ENCODE measurements at regions not wholly inside any gene's neighbourhood (a gene's known extent, or its start where the extent isn't known, plus 50 kb on each side); places are given as distances from the start of the nearest gene placed in this dataset.
"Not testable (repeated sequence)": the region's sequence is repeated elsewhere in the genome, so short reads cannot be mapped to it uniquely, and the experiment has no call there.

DNA sequence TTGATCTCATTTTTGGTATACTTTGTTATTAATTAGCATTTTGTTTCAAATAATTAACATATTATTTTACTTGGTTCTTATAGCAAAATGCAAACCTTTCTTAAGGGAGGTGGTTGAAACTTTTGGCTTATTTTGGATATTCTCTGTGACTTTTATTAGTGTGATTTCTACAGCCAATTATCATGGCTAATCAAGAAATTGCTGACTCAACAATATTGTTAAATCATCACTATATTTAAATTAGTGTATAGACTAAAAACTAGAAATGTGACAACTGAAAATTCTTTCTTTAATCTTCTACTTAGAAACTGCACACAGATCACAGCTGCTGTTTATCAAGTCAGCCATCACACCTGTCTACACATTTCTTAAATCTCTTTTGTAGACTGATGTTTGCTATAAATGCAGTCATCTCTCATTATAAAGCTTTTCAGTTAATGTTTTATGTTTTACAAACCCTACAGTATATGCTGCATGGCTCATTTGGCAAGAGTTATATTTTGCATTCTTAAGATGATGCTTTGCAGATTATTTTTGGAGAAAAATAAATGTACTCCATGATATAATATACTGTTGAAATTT, 389.8 kb upstream of the PCDH10 start:
- Mint-ChIP-seq H3K4me3 (no peak overlapping the region), H3K4me1 (no peaks in the 10 kb centered on the region), H3K27me3 (no peaks in the 10 kb centered on the region), H3K36me3 (ENCODE audit: low read depth) (no peaks in the 10 kb centered on the region), H3K27ac (no peak overlapping the region)
- ATAC-seq (no peak), DNase-seq (no peak)
- peaks cover 3% of the 10 kb centered on the region for H3K9me3 ChIP-seq (ENCODE audit: control insufficient read depth, low read length, poor library complexity, severe bottlenecking)

GRCh38 chr4:132763465-132763864, 385.6 kb upstream of the PCDH10 start:
- DNase-seq, result no peak

GRCh38 chr4:132767901-132768300, 381.2 kb upstream of the PCDH10 start:
- no peak for DNase-seq
- Mint-ChIP-seq H3K36me3 (ENCODE audit: low read depth) (no peaks in the 10 kb centered on the region), H3K27ac (no peak overlapping the region), H3K4me1 (no peaks in the 10 kb centered on the region), H3K4me3 (no peak overlapping the region), H3K27me3 (no peaks in the 10 kb centered on the region)
- no peak for ATAC-seq
- no peaks in the 10 kb centered on the region for H3K9me3 ChIP-seq (ENCODE audit: control insufficient read depth, low read length, poor library complexity, severe bottlenecking)

More at GRCh38 chr4:132763465-132763864, 385.6 kb upstream of the PCDH10 start:
- H3K9me3 ChIP-seq (ENCODE audit: control insufficient read depth, low read length, poor library complexity, severe bottlenecking), result no peaks in the 10 kb centered on the region
- Mint-ChIP-seq H3K4me3 (no peak overlapping the region), H3K36me3 (ENCODE audit: low read depth) (no peaks in the 10 kb centered on the region), H3K27me3 (no peaks in the 10 kb centered on the region), H3K4me1 (no peaks in the 10 kb centered on the region), H3K27ac (no peak overlapping the region)
- ATAC-seq, result no peak

DNA sequence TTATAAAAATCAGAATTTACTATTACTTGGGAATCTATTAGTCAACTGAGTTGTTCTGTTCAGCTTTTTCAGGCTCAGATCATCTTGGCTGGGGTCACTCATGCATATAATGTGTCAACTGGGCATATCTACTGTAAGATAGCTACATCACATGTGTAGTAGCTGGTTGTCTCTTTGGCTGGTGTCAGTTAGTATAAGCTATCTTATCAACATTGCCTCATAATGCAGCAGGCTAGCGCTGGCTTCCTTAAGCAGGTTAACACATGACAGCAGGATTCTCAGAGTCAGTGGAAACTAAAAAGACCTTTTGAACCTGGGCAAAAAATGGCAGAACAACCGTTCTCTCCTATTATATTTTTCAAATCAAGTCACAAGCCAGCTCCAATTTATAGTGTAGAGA, 378.3 kb upstream of the PCDH10 start:
- no peak for DNase-seq
- H3K36me3 Mint-ChIP-seq (ENCODE audit: low read depth), result no peaks in the 10 kb centered on the region
- no peak overlapping the region for H3K27ac Mint-ChIP-seq
- ATAC-seq, result no peak
- H3K9me3 ChIP-seq (ENCODE audit: control insufficient read depth, low read length, poor library complexity, severe bottlenecking), result no peaks in the 10 kb centered on the region
- no peaks in the 10 kb centered on the region for H3K4me1 Mint-ChIP-seq
- no peak overlapping the region for H3K4me3 Mint-ChIP-seq
- no peaks in the 10 kb centered on the region for H3K27me3 Mint-ChIP-seq

DNA sequence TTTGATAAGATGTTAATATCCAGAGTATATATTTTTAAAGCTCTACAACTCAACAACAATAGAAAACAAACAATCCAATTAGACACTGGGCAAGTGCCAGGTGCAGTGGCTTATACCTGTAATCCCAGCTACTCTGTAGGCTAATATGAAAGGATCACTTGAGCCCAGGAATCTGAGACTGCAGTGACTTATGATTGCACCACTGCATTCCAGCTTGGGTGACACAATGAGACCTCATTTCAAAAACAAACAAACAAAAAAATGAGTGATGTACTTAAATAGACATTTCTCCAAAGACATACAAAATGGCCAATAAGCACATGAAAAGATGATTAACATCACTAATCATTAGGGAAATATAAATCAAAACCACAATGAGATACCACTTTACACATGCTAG, 356.8 kb upstream of the PCDH10 start:
- no peaks in the 10 kb centered on the region for H3K27me3 Mint-ChIP-seq
- DNase-seq (no peak), ATAC-seq (no peak)
- H3K36me3 Mint-ChIP-seq (ENCODE audit: low read depth), result no peaks in the 10 kb centered on the region
- no peak overlapping the region for H3K4me3 Mint-ChIP-seq
- no peak overlapping the region for H3K27ac Mint-ChIP-seq
- H3K9me3 ChIP-seq (ENCODE audit: control insufficient read depth, low read length, poor library complexity, severe bottlenecking), result no peaks in the 10 kb centered on the region
- no peaks in the 10 kb centered on the region for H3K4me1 Mint-ChIP-seq

DNA sequence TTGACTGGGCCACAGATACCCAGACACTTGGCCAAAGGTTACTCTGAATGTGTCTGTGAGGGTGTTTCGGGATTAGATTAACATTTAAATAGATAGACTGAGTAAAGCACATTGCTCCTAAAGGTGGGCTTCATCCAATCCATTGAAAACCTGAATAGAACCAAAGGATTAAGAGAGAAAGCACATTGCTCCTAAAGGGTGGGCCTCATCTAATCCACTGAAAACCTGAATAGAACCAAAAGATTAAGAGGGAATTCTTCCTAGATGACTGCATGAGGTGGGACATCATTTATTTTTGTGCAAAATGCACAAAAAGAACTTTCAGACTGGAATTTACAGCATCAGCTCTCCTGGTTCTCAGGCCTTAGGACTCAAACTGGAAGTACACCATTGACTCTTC, 351.2 kb upstream of the PCDH10 start:
- no peaks in the 10 kb centered on the region for H3K9me3 ChIP-seq (ENCODE audit: control insufficient read depth, low read length, poor library complexity, severe bottlenecking)
- H3K36me3 Mint-ChIP-seq (ENCODE audit: low read depth), result no peaks in the 10 kb centered on the region
- H3K4me1 Mint-ChIP-seq, result no peaks in the 10 kb centered on the region
- no peak for ATAC-seq
- no peak overlapping the region for H3K27ac Mint-ChIP-seq
- H3K27me3 Mint-ChIP-seq, result no peaks in the 10 kb centered on the region
- no peak for DNase-seq
- H3K4me3 Mint-ChIP-seq, result no peak overlapping the region

GRCh38 chr4:132809298-132810032, 339.6 kb upstream of the PCDH10 start:
- Mint-ChIP-seq H3K36me3 (ENCODE audit: low read depth) (no peaks in the 10 kb centered on the region), H3K27me3 (no peaks in the 10 kb centered on the region), H3K4me3 (no peak overlapping the region), H3K27ac (no peak overlapping the region), H3K4me1 (no peaks in the 10 kb centered on the region)
- ATAC-seq, result no peak
- DNase-seq, result no peak
- no peaks in the 10 kb centered on the region for H3K9me3 ChIP-seq (ENCODE audit: control insufficient read depth, low read length, poor library complexity, severe bottlenecking)

DNA sequence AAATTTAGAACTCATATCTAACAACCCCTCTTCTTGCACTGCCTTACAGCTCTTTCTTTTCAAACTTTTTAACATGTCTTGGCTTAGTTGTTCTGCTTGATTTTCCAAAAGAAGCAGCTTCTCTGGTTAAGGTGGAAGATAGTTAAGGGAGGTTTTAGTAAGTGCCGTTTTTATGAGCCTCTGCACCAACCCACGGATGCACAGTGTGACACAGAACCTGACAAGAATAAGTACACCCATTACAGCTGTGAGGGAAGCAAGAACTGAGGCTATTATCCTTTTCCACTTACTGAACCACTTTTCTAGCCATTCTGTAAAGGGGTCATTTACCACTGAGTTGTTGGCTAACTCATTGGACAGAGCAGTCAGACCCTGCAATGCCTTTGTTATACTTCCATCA, 336.0 kb upstream of the PCDH10 start:
- not testable (repeated sequence) for H3K27ac Mint-ChIP-seq; DNase-seq; H3K4me1 Mint-ChIP-seq; H3K9me3 ChIP-seq (ENCODE audit: control insufficient read depth, low read length, poor library complexity, severe bottlenecking); H3K27me3 Mint-ChIP-seq; H3K36me3 Mint-ChIP-seq (ENCODE audit: low read depth); ATAC-seq; H3K4me3 Mint-ChIP-seq

DNA sequence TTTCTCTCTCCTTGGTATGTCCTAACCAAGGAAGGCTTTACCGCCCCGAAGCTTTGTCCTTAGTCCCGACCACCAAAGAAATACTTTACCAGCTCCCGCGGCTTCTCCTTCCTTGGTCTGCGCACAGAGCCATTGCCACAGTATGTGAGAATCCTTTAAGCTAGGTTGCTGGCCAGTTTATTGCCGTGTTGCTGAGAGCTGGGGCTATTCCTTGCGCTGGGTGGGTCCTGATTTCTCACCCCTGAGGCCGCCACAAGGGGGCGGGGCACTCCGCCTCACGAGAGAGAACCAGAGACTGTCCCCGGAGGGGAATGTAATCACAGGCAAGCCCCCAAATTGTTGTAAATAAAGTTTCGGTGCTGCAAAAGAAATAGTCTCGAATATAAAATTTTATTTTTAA, 331.0 kb upstream of the PCDH10 start:
- Mint-ChIP-seq H3K27me3 (no peaks in the 10 kb centered on the region), H3K4me1 (no peaks in the 10 kb centered on the region), H3K27ac (no peak overlapping the region), H3K4me3 (no peak overlapping the region), H3K36me3 (ENCODE audit: low read depth) (peaks cover 3% of the 10 kb centered on the region)
- no peaks in the 10 kb centered on the region for H3K9me3 ChIP-seq (ENCODE audit: control insufficient read depth, low read length, poor library complexity, severe bottlenecking)
- no peak for DNase-seq
- no peak for ATAC-seq

- no peak for DNase-seq
- no peaks in the 10 kb centered on the region for H3K9me3 ChIP-seq (ENCODE audit: control insufficient read depth, low read length, poor library complexity, severe bottlenecking)
- H3K36me3 Mint-ChIP-seq (ENCODE audit: low read depth), result no peaks in the 10 kb centered on the region
- H3K27me3 Mint-ChIP-seq, result no peaks in the 10 kb centered on the region
- H3K4me3 Mint-ChIP-seq, result no peak overlapping the region
- H3K4me1 Mint-ChIP-seq, result no peaks in the 10 kb centered on the region
- no peak overlapping the region for H3K27ac Mint-ChIP-seq
- ATAC-seq, result no peak
These were observed 325.7 kb upstream of the PCDH10 start for GRCh38 chr4:132823419-132823818.

GRCh38 chr4:132824761-132825160, 324.3 kb upstream of the PCDH10 start:
- ATAC-seq (no peak), DNase-seq (no peak)
- no peak overlapping the region for H3K4me3 Mint-ChIP-seq
- H3K36me3 Mint-ChIP-seq (ENCODE audit: low read depth), result no peaks in the 10 kb centered on the region
- no peaks in the 10 kb centered on the region for H3K27me3 Mint-ChIP-seq
- no peaks in the 10 kb centered on the region for H3K4me1 Mint-ChIP-seq
- H3K9me3 ChIP-seq (ENCODE audit: control insufficient read depth, low read length, poor library complexity, severe bottlenecking), result no peaks in the 10 kb centered on the region
- H3K27ac Mint-ChIP-seq, result no peak overlapping the region

GRCh38 chr4:132827522-132827921, 321.6 kb upstream of the PCDH10 start:
- Mint-ChIP-seq H3K4me1 (no peaks in the 10 kb centered on the region), H3K27ac (no peak overlapping the region), H3K4me3 (no peak overlapping the region), H3K36me3 (ENCODE audit: low read depth) (no peaks in the 10 kb centered on the region), H3K27me3 (no peaks in the 10 kb centered on the region)
- no peak for ATAC-seq
- no peaks in the 10 kb centered on the region for H3K9me3 ChIP-seq (ENCODE audit: control insufficient read depth, low read length, poor library complexity, severe bottlenecking)
- no peak for DNase-seq

DNA sequence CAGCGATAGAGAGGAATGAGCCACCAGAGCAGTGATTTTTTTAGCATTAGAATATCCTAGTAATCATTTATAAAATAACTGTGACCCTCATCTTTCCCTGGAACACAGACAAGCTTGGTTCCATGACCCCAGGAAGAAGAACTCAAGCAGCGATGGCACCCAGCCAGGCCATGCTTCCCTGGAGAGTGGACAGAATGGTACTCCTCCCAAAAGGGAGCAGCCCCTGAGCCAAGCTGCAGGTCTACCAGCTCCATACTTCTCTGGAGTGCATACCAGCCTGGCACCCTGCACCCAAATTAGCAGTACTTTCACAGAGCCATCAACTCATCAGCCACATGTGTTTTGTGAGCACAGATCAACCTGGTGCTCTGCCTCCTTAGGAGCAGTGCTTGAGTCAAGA, 310.9 kb upstream of the PCDH10 start:
- no peaks in the 10 kb centered on the region for H3K9me3 ChIP-seq (ENCODE audit: control insufficient read depth, low read length, poor library complexity, severe bottlenecking)
- Mint-ChIP-seq H3K4me1 (no peaks in the 10 kb centered on the region), H3K27ac (no peak overlapping the region), H3K27me3 (no peaks in the 10 kb centered on the region), H3K4me3 (no peak overlapping the region), H3K36me3 (ENCODE audit: low read depth) (no peaks in the 10 kb centered on the region)
- ATAC-seq (no peak), DNase-seq (no peak)

DNA sequence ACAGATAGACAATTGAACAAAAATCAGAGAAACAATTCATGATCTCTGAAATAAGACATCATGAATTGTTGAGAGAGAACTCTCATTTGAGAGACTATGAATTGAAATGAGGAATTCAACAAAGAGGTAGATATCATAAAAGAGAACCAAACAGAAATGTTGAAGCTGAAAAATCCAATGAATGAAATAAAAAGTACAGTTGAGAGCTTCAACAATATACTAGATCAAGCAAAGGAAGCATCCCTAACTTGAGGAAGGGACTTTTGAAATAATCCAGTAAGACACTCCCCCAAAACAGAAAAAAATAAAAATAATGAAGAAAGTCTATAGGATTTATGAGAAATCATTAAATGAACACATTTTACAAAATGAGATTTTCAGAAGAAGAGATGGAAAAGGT, 310.0 kb upstream of the PCDH10 start:
- H3K27ac Mint-ChIP-seq, result no peak overlapping the region
- no peak overlapping the region for H3K4me3 Mint-ChIP-seq
- H3K9me3 ChIP-seq (ENCODE audit: control insufficient read depth, low read length, poor library complexity, severe bottlenecking), result no peaks in the 10 kb centered on the region
- H3K27me3 Mint-ChIP-seq, result no peaks in the 10 kb centered on the region
- H3K4me1 Mint-ChIP-seq, result no peaks in the 10 kb centered on the region
- no peaks in the 10 kb centered on the region for H3K36me3 Mint-ChIP-seq (ENCODE audit: low read depth)
- DNase-seq (no peak), ATAC-seq (no peak)

All from T-helper 17 cell (primary cell).